Activated B cell treated with CpG ODN at 0.5 μM for 24 hours (primary cell): ENCODE measurements at regions not wholly inside any gene's neighbourhood (a gene's known extent, or its start where the extent isn't known, plus 50 kb on each side); places are given as distances from the start of the nearest gene placed in this dataset.

Experiments
- ATAC-seq: fragments of 200-7000 bp; cut with Tn5 transposase; one replicate; pipeline ENCODE4 v1.10.0; 2021; ENCODE audit warnings: low read depth, mild to moderate bottlenecking, moderate library complexity
- CTCF ChIA-PET: fragments of 350-600 bp; sonication (Branson Sonifier 250); formaldehyde crosslinking; loops from one replicate; lab custom pipeline; 2021; ENCODE audit warnings: antibody characterized with exemption; lab: Charles Lee
- POLR2A ChIA-PET: fragments of 350-600 bp; sonication (Branson Sonifier 250); formaldehyde crosslinking; loops from one replicate; lab custom pipeline; 2021; ENCODE audit warnings: antibody characterized with exemption; lab: Charles Lee
- DNase-seq: peaks from one replicate; pipeline ENCODE4 v3.0.0; 2022
- H3K27ac Mint-ChIP-seq: one replicate; pipeline ENCODE4 v1.8.0; 2020; ENCODE audit warnings: mixed read lengths
- H3K27me3 Mint-ChIP-seq: one replicate; pipeline ENCODE4 v1.8.0; 2021; ENCODE audit warnings: mixed read lengths
- H3K36me3 Mint-ChIP-seq: one replicate; pipeline ENCODE4 v1.8.0; 2021; ENCODE audit warnings: low read depth, mixed read lengths
- H3K4me1 Mint-ChIP-seq: one replicate; pipeline ENCODE4 v1.8.0; 2021; ENCODE audit warnings: mixed read lengths
- H3K4me3 Mint-ChIP-seq: one replicate; pipeline ENCODE4 v1.8.0; 2020; ENCODE audit warnings: mild to moderate bottlenecking, mixed read lengths
- H3K9me3 Mint-ChIP-seq: one replicate; pipeline ENCODE4 v1.8.0; 2020; ENCODE audit warnings: mixed read lengths
- intact Hi-C: fragments of 100-400 bp; cut with micrococcal nuclease; formaldehyde crosslinking; loops from one replicate; pipeline ENCODE4 v1.15.1; 2024
- TF ChIP-seq, protein P1 (sequence below): fragments of 200-600 bp; IDR thresholded peaks from one replicate; pipeline ENCODE4 v1.8.0; 2022; ENCODE audit warnings: antibody characterized with exemption, mild to moderate bottlenecking

DNA sequence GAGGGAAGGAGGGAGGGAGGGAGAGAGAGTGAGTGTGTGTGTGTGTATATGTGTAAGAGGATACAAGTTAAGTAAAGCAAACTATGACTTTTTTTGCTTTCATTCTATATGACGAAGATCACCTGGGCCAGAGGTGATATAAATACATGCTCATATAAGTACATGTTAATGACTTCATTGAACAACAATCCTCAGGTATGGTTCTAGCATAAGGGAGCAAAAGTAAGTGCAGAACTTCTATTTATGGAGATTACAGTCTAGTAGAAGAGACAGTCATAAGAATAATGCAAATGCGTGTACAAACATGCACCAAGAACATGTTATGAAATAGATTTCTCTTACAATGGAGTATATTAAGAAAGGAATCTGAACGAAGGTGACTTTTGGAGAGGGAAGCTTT, 1804.0 kb downstream of the MAT2B start:
- Mint-ChIP-seq H3K4me1 (no peaks in the 10 kb centered on the region), H3K9me3 (peaks cover 4% of the 10 kb centered on the region), H3K4me3 (no peak overlapping the region), H3K27me3 (no peaks in the 10 kb centered on the region), H3K36me3 (no peaks in the 10 kb centered on the region), H3K27ac (no peak overlapping the region)
- CTCF ChIA-PET, result no interaction called here
- intact Hi-C loops, result no loop called here
- ATAC-seq (no peak), DNase-seq (no peak)
- POLR2A ChIA-PET, result no interaction called here
- TF ChIP-seq, protein P1, sequence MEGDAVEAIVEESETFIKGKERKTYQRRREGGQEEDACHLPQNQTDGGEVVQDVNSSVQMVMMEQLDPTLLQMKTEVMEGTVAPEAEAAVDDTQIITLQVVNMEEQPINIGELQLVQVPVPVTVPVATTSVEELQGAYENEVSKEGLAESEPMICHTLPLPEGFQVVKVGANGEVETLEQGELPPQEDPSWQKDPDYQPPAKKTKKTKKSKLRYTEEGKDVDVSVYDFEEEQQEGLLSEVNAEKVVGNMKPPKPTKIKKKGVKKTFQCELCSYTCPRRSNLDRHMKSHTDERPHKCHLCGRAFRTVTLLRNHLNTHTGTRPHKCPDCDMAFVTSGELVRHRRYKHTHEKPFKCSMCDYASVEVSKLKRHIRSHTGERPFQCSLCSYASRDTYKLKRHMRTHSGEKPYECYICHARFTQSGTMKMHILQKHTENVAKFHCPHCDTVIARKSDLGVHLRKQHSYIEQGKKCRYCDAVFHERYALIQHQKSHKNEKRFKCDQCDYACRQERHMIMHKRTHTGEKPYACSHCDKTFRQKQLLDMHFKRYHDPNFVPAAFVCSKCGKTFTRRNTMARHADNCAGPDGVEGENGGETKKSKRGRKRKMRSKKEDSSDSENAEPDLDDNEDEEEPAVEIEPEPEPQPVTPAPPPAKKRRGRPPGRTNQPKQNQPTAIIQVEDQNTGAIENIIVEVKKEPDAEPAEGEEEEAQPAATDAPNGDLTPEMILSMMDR, result no peak

DNA sequence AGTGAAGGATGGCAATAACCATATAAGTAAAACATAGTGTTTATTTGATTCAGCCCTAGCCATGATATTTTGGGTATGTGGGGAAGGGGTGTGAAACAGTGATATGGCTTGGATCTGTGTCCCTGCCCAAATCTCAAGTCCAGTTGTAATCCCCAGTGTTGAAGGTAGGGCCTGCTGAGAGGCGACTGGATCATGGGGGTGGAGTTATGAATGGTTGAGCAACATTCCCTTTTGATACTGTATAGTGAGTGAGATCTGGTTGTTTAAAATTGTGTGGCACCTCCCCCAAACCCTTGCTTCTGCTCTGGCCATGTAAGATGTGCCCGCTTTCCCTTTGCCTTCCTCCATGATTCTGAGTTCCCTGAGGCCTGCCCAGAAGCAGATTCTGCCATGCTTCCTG, 1804.6 kb downstream of the MAT2B start:
- intact Hi-C loops, result no loop called here
- ATAC-seq (no peak), DNase-seq (no peak)
- H3K4me3 Mint-ChIP-seq, result no peak overlapping the region
- no peak overlapping the region for H3K27ac Mint-ChIP-seq
- TF ChIP-seq, protein P1, result no peak
- CTCF ChIA-PET, result no interaction called here
- no peaks in the 10 kb centered on the region for H3K4me1 Mint-ChIP-seq
- POLR2A ChIA-PET, result no interaction called here
- no peaks in the 10 kb centered on the region for H3K27me3 Mint-ChIP-seq
- peaks cover 4% of the 10 kb centered on the region for H3K9me3 Mint-ChIP-seq
- no peaks in the 10 kb centered on the region for H3K36me3 Mint-ChIP-seq

- TF ChIP-seq, protein P1, result no peak
- CTCF ChIA-PET, result no interaction called here
- Mint-ChIP-seq H3K36me3 (no peaks in the 10 kb centered on the region), H3K4me1 (no peaks in the 10 kb centered on the region), H3K27ac (no peak overlapping the region), H3K9me3 (peaks cover 8% of the 10 kb centered on the region), H3K4me3 (no peak overlapping the region), H3K27me3 (no peaks in the 10 kb centered on the region)
- POLR2A ChIA-PET, result no interaction called here
- DNase-seq, result no peak
- intact Hi-C loops, result no loop called here
- ATAC-seq, result no peak
Observed at GRCh38 chr5:165321912-165322311, 1816.5 kb downstream of the MAT2B start.

GRCh38 chr5:165325221-165325620, 1819.8 kb downstream of the MAT2B start:
- H3K4me3 Mint-ChIP-seq, result no peak overlapping the region

DNA sequence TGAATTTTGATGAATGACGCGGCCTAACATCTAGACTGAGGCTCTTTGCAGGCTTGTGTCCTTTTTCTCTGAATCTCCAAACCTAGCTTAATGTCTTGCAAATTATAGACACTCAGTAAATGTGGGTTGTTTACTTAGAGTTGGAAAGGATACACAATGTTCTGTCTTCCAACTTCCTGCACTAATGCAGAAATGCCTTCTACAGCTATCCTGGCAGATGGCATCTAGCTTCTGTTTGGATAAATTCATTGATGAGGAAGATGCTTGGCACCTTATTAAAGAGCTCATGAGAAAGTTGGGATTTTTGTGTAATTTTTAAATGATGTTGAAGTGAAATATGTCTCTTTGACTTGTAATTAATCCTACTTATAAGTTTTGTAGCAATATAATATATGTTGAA, 1822.2 kb downstream of the MAT2B start:
- no peak for DNase-seq
- ChIA-PET CTCF (no interaction called here), POLR2A (interaction anchor here (1.1 kb wide), 1 partner anchor 1842 kb away, joined by 7 read pairs; no protein-coding TSS in a partner anchor)
- Mint-ChIP-seq H3K4me1 (no peaks in the 10 kb centered on the region), H3K9me3 (no peaks in the 10 kb centered on the region), H3K4me3 (no peak overlapping the region), H3K36me3 (no peaks in the 10 kb centered on the region), H3K27me3 (no peaks in the 10 kb centered on the region), H3K27ac (no peak overlapping the region)
- intact Hi-C loops, result no loop called here
- TF ChIP-seq, protein P1, result no peak
- no peak for ATAC-seq

More at GRCh38 chr5:165325221-165325620, 1819.8 kb downstream of the MAT2B start:
- no peak for DNase-seq
- H3K27me3 Mint-ChIP-seq, result no peaks in the 10 kb centered on the region
- H3K9me3 Mint-ChIP-seq, result no peaks in the 10 kb centered on the region
- TF ChIP-seq, protein P1, result no peak
- ATAC-seq, result no peak
- H3K36me3 Mint-ChIP-seq, result no peaks in the 10 kb centered on the region
- CTCF ChIA-PET, result no interaction called here
- POLR2A ChIA-PET, result no interaction called here
- no peak overlapping the region for H3K27ac Mint-ChIP-seq
- intact Hi-C loops, result no loop called here
- no peaks in the 10 kb centered on the region for H3K4me1 Mint-ChIP-seq
